ENCODE measurements at regions not wholly inside any gene's neighbourhood (a gene's known extent, or its start where the extent isn't known, plus 50 kb on each side); places are given as distances from the start of the nearest gene placed in this dataset.
"Not testable (repeated sequence)": the region's sequence is repeated elsewhere in the genome, so short reads cannot be mapped to it uniquely, and the experiment has no call there.

GRCh38 chr6:163776196-163776905, 361.8 kb downstream of the QKI start:
- DNase-seq: no peak

GRCh38 chr6:163775313-163775712, 360.8 kb downstream of the QKI start:
- no peak for DNase-seq

DNA sequence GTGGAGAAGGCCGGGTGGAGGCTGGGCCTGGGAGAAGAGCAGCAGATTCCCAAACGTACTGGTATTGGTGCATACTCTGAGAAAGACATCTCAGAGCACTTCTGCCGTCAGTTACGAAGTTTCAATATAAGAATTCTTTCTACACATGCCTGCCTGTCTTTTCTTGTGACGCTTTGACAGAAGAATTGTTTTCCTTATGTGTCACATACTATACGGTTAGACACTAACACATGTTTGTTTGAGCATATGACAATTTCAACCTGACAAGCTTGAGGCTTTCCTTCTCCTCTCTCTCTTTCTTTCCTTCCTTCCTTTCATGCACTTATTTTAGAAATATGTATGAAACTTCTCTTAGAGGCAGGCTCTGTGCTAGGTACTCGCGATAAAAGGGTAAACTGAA, 360.0 kb downstream of the QKI start:
- no peak for DNase-seq

- no peak for DNase-seq
Observed at GRCh38 chr6:163773646-163774045, 359.1 kb downstream of the QKI start.

- DNase-seq: no peak
Observed at GRCh38 chr6:163772701-163773100, 358.2 kb downstream of the QKI start.

GRCh38 chr6:163771180-163771579, 356.7 kb downstream of the QKI start:
- DNase-seq: no peak

- DNase-seq: no peak
Observed at GRCh38 chr6:163768905-163769304, 354.4 kb downstream of the QKI start.

DNA sequence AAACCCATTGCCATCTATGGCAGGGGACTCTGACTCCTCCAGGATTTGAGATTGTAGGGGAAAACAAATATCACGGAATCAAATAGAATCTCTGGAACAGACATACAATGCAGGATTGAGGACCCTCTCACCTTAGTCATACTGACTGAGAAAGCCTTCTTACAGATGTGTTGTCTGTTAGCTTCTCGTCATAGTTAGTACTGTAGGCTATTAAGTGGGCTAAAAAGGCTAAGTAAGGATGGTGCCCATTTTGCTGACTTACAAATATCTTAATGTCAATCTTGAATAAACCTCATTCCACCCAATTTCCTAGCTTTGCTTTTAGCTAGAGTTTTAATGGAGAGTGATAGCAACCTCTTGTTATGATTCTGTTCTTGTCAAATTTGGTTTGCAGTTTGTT, 352.4 kb downstream of the QKI start:
- DNase-seq: no peak

DNA sequence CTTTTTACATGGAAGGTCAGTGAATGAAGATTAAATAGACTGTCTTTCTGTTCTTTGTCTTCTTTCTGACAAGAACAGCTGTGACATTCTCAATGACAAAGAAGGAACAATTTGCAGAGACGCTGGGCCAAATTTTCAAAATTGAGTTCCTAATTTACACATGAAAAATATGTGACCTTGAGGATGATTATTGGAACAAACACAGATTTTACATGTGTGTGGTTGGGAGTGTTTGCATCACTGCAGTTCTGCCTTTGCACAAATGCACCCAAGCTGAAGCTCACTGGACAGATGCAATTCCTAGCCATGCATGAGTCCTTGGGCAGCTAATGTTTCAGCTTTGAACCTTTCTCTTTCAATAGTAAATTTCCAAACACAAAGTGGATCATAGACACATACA, 350.8 kb downstream of the QKI start:
- no peak for DNase-seq

- no peak for DNase-seq
Observed at GRCh38 chr6:163764565-163764964, 350.0 kb downstream of the QKI start.

GRCh38 chr6:163761481-163761880, 347.0 kb downstream of the QKI start:
- DNase-seq: no peak

GRCh38 chr6:163760860-163761259, 346.3 kb downstream of the QKI start:
- no peak for DNase-seq

DNA sequence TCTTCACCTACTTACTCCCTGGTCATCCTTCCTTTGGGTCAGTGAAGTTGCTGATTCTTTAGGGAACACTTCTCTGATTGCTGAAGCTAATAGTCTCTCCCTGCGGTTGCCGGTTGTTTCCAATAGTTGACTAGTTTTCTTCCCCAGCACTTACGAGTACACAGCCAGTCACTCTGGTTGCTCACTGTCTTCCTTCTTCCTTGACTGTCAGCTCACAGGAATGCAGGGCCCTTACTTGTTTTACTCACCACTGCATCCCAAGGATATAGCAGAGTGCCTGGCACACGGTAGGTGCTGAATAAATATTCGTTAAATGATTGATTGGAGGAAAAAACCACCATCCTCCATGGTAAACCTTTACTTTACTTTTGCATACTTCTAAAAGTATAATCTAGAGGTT, 345.0 kb downstream of the QKI start:
- DNase-seq: no peak

- no peak for DNase-seq
Observed at GRCh38 chr6:163757520-163757919, 343.0 kb downstream of the QKI start.

DNA sequence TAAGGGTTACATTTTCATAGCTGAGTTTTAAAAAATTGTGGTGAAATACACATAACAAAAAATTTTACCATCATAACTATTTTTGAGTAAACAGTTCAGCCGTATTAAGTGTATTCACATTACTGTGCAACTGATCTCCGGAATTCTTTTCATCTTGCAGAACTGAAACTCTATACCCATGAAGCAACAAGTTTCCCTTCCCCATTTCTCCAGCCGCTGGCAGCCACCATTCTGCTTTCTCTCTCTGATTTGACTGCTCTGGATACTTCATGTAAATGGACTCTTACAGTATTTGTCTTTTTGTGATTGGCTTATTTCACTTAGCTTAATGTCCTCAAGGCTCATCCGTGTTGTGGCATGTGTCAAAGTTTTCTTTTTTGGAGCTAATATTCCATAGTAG, 341.6 kb downstream of the QKI start:
- peak; percentile 10 to 59 for DNase-seq

- DNase-seq: peak in 1 of 2 donors; percentile 48
Observed at GRCh38 chr6:163754866-163755265, 340.3 kb downstream of the QKI start.

GRCh38 chr6:163753430-163753829, 338.9 kb downstream of the QKI start:
- no peak for DNase-seq

- DNase-seq: no peak
Observed at GRCh38 chr6:163752446-163752845, 337.9 kb downstream of the QKI start.

DNA sequence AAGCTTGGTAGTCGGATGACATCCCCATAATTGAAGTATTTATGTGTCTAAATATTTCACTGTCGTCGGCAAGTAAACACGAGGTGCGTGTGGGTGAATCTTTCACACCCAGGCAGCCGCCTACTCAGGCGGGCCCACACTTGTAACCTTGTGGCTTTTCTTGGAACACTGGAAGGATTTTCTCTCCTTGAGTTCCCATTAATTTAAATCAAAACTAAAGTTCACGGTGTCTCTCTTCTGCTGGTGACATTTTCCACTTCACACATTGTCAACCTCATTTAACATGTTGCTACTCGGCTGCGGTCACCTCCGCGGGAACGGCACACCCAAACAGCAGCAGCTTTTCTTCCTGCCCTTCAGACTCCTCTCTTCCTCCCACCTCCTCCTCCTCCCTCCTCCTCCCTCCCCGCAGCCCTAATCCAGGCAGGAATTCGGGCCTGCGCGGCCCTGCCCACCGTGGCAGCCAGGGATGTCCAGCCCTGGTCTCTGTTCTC, 336.6 kb downstream of the QKI start:
- peak; percentile 8 to 13 for DNase-seq

DNA sequence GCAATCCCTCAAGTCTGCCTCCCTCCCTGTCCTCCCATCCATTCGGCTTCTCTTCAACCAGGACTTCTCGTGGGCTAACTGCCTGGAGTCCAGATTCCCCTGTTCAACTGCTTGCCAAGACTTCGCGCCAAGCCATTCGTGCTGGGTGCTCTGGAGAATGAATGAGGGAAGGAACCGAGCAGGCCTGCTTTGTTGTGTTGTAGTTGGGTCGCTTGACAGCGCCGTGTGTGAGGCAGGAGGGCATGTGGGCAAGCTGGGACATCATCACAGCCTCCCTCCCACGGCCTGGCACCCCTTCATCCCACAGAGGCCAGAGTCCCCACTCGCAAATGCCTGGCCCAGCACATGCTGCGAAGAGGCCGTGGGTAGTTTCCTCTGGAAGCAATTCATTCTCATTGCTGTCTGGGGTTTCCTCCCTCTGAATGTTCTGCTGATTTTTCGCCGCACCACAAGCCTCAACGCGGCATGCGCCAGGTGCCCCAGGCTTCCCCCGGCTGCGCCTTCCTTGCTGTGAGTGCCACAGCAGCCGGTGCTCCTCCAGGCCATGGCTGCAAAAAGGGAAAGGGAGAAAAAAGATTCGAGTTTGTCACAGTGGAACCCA, 336.0 kb downstream of the QKI start:
- no peak for DNase-seq

- no peak for DNase-seq
Observed at GRCh38 chr6:163748886-163749285, 334.4 kb downstream of the QKI start.

DNA sequence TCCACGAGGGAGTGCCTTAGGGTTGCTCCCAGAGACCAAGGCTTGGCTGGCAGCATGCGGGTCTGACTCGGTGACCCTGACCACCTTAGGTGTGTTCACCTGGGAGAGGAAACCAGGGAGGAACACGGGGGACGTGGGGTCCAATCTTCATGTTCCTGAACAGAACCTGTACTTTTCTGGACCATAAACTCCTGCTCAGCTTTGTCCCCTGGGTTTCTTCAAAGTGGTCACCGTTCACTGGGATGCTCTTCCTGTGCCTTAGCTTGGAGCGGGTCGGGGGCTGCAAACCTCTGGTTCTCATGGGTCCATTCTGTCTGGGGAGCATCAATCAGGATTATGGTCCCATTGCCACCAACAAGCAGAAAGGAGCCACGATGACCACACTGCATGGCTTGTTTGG, 333.5 kb downstream of the QKI start:
- DNase-seq: no peak

- not testable (repeated sequence) for DNase-seq
Observed at GRCh38 chr6:163747058-163747457, 332.5 kb downstream of the QKI start.

- no peak for DNase-seq
Observed at GRCh38 chr6:163745536-163746400, 331.2 kb downstream of the QKI start.

All from CD4-positive, alpha-beta T cell treated with Interleukin-1 beta for 1 hour (primary cell).